ENCODE measurements at regions not wholly inside any gene's neighbourhood (a gene's known extent, or its start where the extent isn't known, plus 50 kb on each side); places are given as distances from the start of the nearest gene placed in this dataset.

GRCh38 chr16:13393816-13394215 is 492.4 kb downstream of the SHISA9 start:
- no peak for DNase-seq (ENCODE audit: low read depth in 4 of 4, low spot score in 1 of 4)

DNA sequence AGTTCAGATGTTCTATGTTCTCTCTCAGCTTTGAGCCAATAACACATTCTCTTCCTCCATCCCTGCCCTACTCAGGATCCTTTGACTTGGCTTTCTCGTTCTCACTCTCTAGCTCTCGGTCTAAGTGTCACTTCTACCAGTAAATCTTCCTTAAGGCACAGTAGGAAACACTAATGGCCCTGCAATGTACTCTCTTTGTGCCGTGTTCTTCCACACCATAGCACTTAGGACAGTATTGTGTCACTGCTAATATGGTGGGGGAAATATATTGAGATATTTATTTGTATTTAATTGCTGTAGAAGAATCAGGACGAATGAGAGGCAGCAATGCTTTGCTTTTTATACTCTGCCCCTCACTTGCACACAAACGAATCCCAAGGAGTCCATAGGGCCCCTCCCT is 493.1 kb downstream of the SHISA9 start:
- DNase-seq (ENCODE audit: low read depth in 4 of 4, low spot score in 1 of 4): no peak

- no peak for DNase-seq (ENCODE audit: low read depth in 4 of 4, low spot score in 1 of 4)
Observed at GRCh38 chr16:13397126-13397525, 495.7 kb downstream of the SHISA9 start.

DNA sequence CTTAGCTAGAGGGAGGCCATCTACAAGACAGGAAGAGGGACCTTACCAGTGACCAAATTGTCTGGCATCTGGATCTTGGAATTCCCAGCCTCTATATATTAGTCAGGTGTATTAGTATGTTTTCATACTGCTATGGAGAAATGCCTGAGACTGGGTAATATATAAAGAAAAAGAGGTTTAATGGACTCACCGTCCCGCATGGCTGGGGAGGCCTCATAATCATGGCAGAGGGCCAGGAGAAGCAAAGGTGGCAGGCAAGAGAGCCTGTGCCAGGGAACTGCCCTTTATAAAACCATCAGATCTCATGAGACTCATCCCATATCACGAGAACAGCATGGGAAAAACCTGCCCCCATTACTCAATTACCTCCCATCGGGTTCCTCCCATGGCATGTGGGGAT is 500.2 kb downstream of the SHISA9 start:
- DNase-seq (ENCODE audit: low read depth in 4 of 4, low spot score in 1 of 4): no peak

GRCh38 chr16:13402601-13403000 is 501.2 kb downstream of the SHISA9 start:
- DNase-seq (ENCODE audit: low read depth in 4 of 4, low spot score in 1 of 4): no peak

DNA sequence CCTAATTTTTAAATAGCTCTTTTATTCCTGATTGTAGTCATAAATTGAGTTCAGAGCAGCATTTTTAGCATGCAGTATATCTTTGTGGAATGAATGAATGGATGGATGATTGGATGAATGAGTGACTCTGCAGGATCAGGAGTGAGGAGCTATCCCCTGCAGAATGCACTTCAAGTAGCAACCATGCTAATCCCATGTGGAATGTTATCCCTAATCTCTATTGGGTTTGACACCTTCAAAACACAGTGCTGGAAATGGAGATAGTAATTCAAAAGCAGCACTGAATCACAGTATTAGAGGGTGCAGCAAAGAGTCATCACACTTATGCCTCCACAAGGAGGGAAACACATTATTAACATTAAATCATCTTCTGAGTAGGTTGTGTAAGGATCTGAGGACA is 501.9 kb downstream of the SHISA9 start:
- no peak for DNase-seq (ENCODE audit: low read depth in 4 of 4, low spot score in 1 of 4)

DNA sequence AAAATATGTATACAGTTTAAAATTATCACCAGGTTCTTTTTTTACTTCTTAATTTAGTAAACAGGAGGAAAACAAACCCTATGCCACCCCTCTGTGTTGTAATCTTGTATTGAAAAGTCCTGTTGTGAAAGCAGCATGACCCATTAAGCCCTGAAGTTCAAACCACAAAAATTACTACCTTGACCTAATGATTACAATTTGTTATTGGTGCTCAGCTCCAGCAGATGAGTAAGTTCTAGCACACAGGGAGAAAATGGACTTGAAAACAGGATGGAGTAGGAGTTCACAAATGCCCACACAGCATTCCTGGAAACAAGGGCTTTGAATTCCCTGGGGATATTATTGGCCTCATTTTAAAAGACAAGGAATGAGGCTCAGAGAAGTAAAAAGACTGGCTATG is 505.8 kb upstream of the ERCC4 start:
- DNase-seq (ENCODE audit: low read depth in 4 of 4, low spot score in 1 of 4): no peak

DNA sequence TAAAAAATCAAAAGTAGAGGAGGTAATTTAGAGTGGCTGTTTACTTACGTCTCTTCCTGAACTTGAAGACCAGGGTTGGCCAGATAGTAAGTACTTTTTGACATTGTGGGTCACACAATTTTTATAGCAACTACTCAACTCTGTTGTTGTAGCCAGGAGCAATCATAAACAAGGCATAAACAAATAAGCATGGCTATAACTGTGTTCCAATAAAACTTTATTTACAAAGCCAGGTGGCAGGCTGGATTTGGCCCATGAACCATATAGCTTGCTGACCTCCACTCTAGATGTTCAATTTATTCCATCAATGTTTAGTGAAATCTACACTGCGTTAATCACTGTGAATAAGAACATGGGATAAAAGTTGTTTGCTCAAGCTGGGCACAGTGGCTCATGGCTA is 500.4 kb upstream of the ERCC4 start:
- DNase-seq (ENCODE audit: low read depth in 4 of 4, low spot score in 1 of 4): no peak

DNA sequence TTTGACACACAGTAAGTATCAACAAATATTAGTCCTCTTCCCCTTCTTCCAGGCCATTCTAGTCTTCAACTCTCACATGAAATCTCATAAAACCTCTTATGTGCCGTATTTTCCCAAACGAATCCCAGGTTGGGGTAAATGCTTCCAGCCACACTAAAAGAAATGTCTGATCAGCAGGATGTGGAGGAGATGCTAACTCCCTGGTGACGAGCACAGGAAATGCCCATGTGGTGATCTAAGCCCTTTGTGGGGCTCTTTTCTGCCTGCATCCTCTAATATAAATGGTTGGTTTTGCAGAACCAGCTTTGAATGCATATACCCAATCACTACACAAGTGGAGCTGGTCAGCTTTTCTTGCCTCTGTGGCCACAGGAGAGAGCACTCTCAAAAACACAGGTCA is 498.2 kb upstream of the ERCC4 start:
- no peak for DNase-seq (ENCODE audit: low read depth in 4 of 4, low spot score in 1 of 4)

GRCh38 chr16:13425836-13426235 is 494.1 kb upstream of the ERCC4 start:
- DNase-seq (ENCODE audit: low read depth in 4 of 4, low spot score in 1 of 4): no peak

- DNase-seq (ENCODE audit: low read depth in 4 of 4, low spot score in 1 of 4): no peak
Observed at GRCh38 chr16:13426269-13426668, 493.7 kb upstream of the ERCC4 start.

GRCh38 chr16:13426736-13427135 is 493.2 kb upstream of the ERCC4 start:
- DNase-seq (ENCODE audit: low read depth in 4 of 4, low spot score in 1 of 4): no peak

- no peak for DNase-seq (ENCODE audit: low read depth in 4 of 4, low spot score in 1 of 4)
Observed at GRCh38 chr16:13427943-13428342, 492.0 kb upstream of the ERCC4 start.

- DNase-seq (ENCODE audit: low read depth in 4 of 4, low spot score in 1 of 4): no peak
Observed at GRCh38 chr16:13429416-13429815, 490.5 kb upstream of the ERCC4 start.

GRCh38 chr16:13435415-13435814 is 484.5 kb upstream of the ERCC4 start:
- no peak for DNase-seq (ENCODE audit: low read depth in 4 of 4, low spot score in 1 of 4)

DNA sequence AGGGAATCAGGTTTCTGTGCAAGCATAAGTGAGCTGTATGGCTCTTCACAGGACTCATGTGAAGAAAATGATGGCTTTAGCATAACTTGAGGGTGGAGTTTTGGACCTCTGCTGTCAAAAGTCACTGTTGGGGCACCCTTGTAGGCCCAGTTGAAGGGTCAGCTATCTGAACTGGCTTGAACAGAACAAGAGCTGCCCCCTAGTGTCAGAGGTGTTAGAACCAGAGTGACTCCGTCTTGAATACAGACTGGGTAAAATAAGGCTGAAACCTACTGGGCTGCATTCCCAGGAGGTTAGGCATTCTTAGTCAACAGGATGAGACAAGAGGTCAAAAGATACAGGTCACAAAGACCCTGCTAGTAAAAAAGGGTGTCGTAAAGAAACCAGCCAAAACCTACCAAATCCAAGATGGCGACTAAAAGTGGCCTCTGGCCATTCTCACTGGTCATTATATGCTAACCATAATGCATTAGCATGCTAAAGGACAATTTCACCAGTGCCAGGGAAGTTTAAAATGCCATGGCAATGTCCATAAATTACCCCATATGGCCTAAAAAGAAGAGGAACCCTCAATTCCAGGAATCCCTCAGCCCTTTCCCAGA is 484.0 kb upstream of the ERCC4 start:
- DNase-seq (ENCODE audit: low read depth in 4 of 4, low spot score in 1 of 4): no peak

DNA sequence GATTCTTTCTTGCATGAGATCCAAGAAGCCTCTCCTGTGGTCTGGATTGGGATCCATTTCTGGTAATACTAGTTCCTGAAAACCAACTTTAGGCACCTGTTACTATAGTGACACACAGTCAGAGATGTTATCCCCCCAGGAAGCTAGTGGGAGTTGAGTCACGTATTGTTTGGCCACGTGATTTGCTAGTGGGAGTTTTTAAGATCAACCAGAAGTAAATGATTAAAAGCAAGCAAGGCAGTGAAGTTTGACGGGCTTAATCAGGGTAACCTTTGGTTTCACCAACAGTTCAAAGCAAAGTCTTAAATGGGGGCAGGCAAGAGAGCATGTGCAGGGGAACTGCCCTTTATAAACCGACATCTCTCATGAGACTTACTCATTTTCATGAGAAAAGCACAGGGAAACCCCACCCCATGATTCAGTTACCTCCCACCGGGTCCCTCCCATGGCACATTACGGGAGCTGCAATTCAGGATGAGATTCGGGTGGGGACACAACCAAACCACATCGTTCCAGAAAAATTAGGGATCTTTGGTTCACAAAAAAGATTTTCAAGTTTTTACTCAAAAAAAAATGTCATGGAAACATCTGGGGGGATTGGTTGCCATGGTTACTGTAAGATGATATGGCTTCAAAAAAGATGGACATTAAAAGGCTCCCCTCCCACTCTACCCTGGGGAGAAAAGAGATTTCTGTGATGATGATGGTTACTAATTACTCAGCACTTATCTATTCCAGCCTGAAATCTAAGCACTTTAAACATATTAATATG is 483.1 kb upstream of the ERCC4 start:
- no peak for DNase-seq (ENCODE audit: low read depth in 4 of 4, low spot score in 1 of 4)

GRCh38 chr16:13437413-13437795 is 482.6 kb upstream of the ERCC4 start:
- DNase-seq (ENCODE audit: low read depth in 4 of 4, low spot score in 1 of 4): no peak

GRCh38 chr16:13438064-13438463 is 481.9 kb upstream of the ERCC4 start:
- DNase-seq (ENCODE audit: low read depth in 4 of 4, low spot score in 1 of 4): no peak

- DNase-seq (ENCODE audit: low read depth in 4 of 4, low spot score in 1 of 4): no peak
Observed at GRCh38 chr16:13439766-13440165, 480.2 kb upstream of the ERCC4 start.

GRCh38 chr16:13441675-13442074 is 478.3 kb upstream of the ERCC4 start:
- no peak for DNase-seq (ENCODE audit: low read depth in 4 of 4, low spot score in 1 of 4)

GRCh38 chr16:13448346-13448745 is 471.6 kb upstream of the ERCC4 start:
- no peak for DNase-seq (ENCODE audit: low read depth in 4 of 4, low spot score in 1 of 4)

DNA sequence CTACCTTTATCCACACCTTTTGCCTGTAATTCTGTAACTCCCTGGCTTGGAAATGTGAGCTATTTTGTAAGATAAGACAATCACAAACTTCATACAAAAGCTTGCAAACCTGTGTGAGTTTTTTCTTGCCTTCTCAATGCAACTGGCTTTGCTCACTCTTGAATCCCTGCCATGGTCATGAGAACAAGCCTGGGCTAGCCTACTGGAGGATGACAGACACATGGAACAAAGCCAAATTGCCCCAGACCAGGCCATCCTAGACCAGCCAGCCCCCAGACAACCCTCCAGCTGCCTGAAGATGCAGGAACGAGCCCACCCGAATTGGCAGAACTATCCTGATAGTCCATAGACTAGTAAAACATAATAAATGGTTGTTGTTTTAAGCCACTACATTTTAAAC is 466.6 kb upstream of the ERCC4 start:
- DNase-seq (ENCODE audit: low read depth in 4 of 4, low spot score in 1 of 4): no peak
